Activated CD8-positive, alpha-beta memory T cell treated with anti-CD3 and anti-CD28 coated beads, Interleukin-2, amount 50 U/mL, for 24 hours (primary cell): ENCODE measurements at regions not wholly inside any gene's neighbourhood (a gene's known extent, or its start where the extent isn't known, plus 50 kb on each side); places are given as distances from the start of the nearest gene placed in this dataset.

Source experiments
- DNase-seq: peaks from one replicate; pipeline ENCODE4 v3.0.0-alpha.2; 2020; ENCODE audit errors: extremely low read depth

GRCh38 chr9:21668516-21668915 is 133.9 kb upstream of the MTAP start:
- no peak for DNase-seq

GRCh38 chr9:21669701-21670100 is 132.7 kb upstream of the MTAP start:
- DNase-seq: no peak

- no peak for DNase-seq
Measured at GRCh38 chr9:21670374-21670773, 132.1 kb upstream of the MTAP start.

GRCh38 chr9:21672140-21672539 is 130.3 kb upstream of the MTAP start:
- no peak for DNase-seq

GRCh38 chr9:21672761-21673160 is 129.7 kb upstream of the MTAP start:
- no peak for DNase-seq

GRCh38 chr9:21674894-21675293 is 127.5 kb upstream of the MTAP start:
- DNase-seq: no peak

- DNase-seq: no peak
Measured at GRCh38 chr9:21677387-21677786, 125.0 kb upstream of the MTAP start.

GRCh38 chr9:21677834-21678233 is 124.6 kb upstream of the MTAP start:
- no peak for DNase-seq

GRCh38 chr9:21679432-21679831 is 123.0 kb upstream of the MTAP start:
- DNase-seq: no peak

GRCh38 chr9:21680590-21680989 is 121.8 kb upstream of the MTAP start:
- no peak for DNase-seq

- no peak for DNase-seq
Measured at GRCh38 chr9:21681641-21682040, 120.8 kb upstream of the MTAP start.

- DNase-seq: no peak
Measured at GRCh38 chr9:21682381-21682780, 120.1 kb upstream of the MTAP start.

GRCh38 chr9:21682981-21683380 is 119.5 kb upstream of the MTAP start:
- DNase-seq: no peak

- no peak for DNase-seq
Measured at GRCh38 chr9:21683484-21684175, 118.8 kb upstream of the MTAP start.

GRCh38 chr9:21684231-21684630 is 118.2 kb upstream of the MTAP start:
- DNase-seq: no peak

- no peak for DNase-seq
Measured at GRCh38 chr9:21684831-21685362, 117.5 kb upstream of the MTAP start.

- no peak for DNase-seq
Measured at GRCh38 chr9:21685502-21685901, 116.9 kb upstream of the MTAP start.

- DNase-seq: no peak
Measured at GRCh38 chr9:21686738-21687137, 115.7 kb upstream of the MTAP start.

GRCh38 chr9:21687351-21687750 is 115.1 kb upstream of the MTAP start:
- DNase-seq: no peak

GRCh38 chr9:21688108-21689102 is 114.0 kb upstream of the MTAP start:
- DNase-seq: no peak

GRCh38 chr9:21689854-21690253 is 112.6 kb upstream of the MTAP start:
- no peak for DNase-seq

- DNase-seq: no peak
Measured at GRCh38 chr9:21690561-21690960, 111.9 kb upstream of the MTAP start.

GRCh38 chr9:21692390-21692789 is 110.0 kb upstream of the MTAP start:
- no peak for DNase-seq
